ENCODE measurements at regions not wholly inside any gene's neighbourhood (a gene's known extent, or its start where the extent isn't known, plus 50 kb on each side); places are given as distances from the start of the nearest gene placed in this dataset.

GRCh38 chr13:97124915-97125809 lies 97.0 kb upstream of the MBNL2 start:
- Histone ChIP-seq H3K18ac (ENCODE audit: extremely low read depth, low read length) (no peak overlapping the region), H2BK15ac (ENCODE audit: low read length) (no peak overlapping the region), H2BK120ac (replicated peaks; ENCODE audit: low read depth, low read length) (no peak overlapping the region), H3K4me2 (ENCODE audit: insufficient read depth in 1 of 2, low read depth in 2 of 2, low read length in 2 of 2) (no peak overlapping the region; a peak in 1 of 4 replicates), H3K23me2 (ENCODE audit: low read depth, low read length) (no peaks in the 10 kb centered on the region), H4K20me1 (replicated peaks in 1 of 2; ENCODE audit: control insufficient read depth in 1 of 2, insufficient read depth in 2 of 2, low read length in 2 of 2) (no peaks in the 10 kb centered on the region), H3K79me1 (ENCODE audit: low read depth, low read length) (no peaks in the 10 kb centered on the region), H3K9ac (replicated peaks in 1 of 4; ENCODE audit: extremely low read depth in 1 of 4, low read depth in 3 of 4, low read length in 3 of 4) (no peak overlapping the region), H2BK12ac (ENCODE audit: low read depth, low read length) (no peak overlapping the region), H3K79me2 (ENCODE audit: control insufficient read depth in 1 of 2, insufficient read depth in 2 of 2, low read length in 2 of 2) (no peaks in the 10 kb centered on the region), H3K9me3 (ENCODE audit: insufficient read depth in 2 of 2, low read depth in 1 of 2, low read length in 1 of 2) (no peaks in the 10 kb centered on the region), H3K23ac (ENCODE audit: insufficient read length) (no peak overlapping the region), H3K27me3 (replicated peaks in 1 of 4; ENCODE audit: control insufficient read depth in 3 of 4, extremely low read depth in 1 of 4, insufficient read depth in 3 of 4, low read length in 3 of 4) (no peaks in the 10 kb centered on the region; a peak in 1 of 7 replicates), H3K56ac (replicated peaks; ENCODE audit: insufficient read length, low read depth, low read length) (no peak overlapping the region), H4K5ac (ENCODE audit: insufficient read length, low read depth, low read length) (no peak overlapping the region), H3K27ac (ENCODE audit: low read depth, low read length) (no peak overlapping the region), H2AFZ (ENCODE audit: low read length) (no peak overlapping the region), H3K4me3 (ENCODE audit: extremely low read depth in 1 of 4, insufficient read depth in 2 of 4, low read depth in 3 of 4, low read length in 4 of 4) (no peak overlapping the region), H3K4ac (replicated peaks; ENCODE audit: insufficient read length, low read depth, low read length) (no peak overlapping the region), H3K4me1 (replicated peaks in 1 of 4; ENCODE audit: control insufficient read depth in 3 of 4, insufficient read depth in 4 of 4, low read length in 3 of 4) (peaks cover 0 to 11% (median 3%) of the 10 kb centered on the region in 4 experiments; a peak in 3 of 7 replicates), H2BK20ac (ENCODE audit: low read length) (no peak overlapping the region), H2AK5ac (ENCODE audit: low read depth, low read length) (no peak overlapping the region), H4K8ac (ENCODE audit: extremely low read depth, insufficient read depth, low read length) (no peak overlapping the region), H4K91ac (replicated peaks; ENCODE audit: insufficient read length, low read length) (no peak overlapping the region), H3K14ac (ENCODE audit: insufficient read length) (no peak overlapping the region), H3K36me3 (ENCODE audit: control insufficient read depth in 2 of 4, insufficient read depth in 4 of 4, low read length in 3 of 4) (no peaks in the 10 kb centered on the region), H2BK5ac (ENCODE audit: low read depth, low read length) (no peak overlapping the region)
- TF ChIP-seq CBX8 (IDR thresholded peaks at IDR 0.05; ENCODE audit: borderline replicate concordance, low read depth, low read length), result no peak
- TF ChIP-seq POU5F1 (IDR thresholded peaks at IDR 0.05; ENCODE audit: low read depth, low read length), result no peak
- no peak for TF ChIP-seq SUZ12 (IDR thresholded peaks at IDR 0.05; ENCODE audit: low read length)
- FAIRE-seq (no peak), DNase-seq (ENCODE audit: low read depth in 1 of 2, low spot score in 2 of 2) (no peak)
- POLR2A ChIA-PET (ENCODE audit: partially characterized antibody), result no interaction called here
- WGBS, 2 experiments (ENCODE audit: extremely low coverage in 1 of 2, insufficient coverage in 1 of 2, insufficient read length in 1 of 2, insufficient replicate concordance in 2 of 2, low coverage in 1 of 2, low lambda C conversion rate in 2 of 2, missing lambda C conversion rate in 1 of 2), result 80% methylated on average over 9 of the region's 9 CpGs; no CpG with 5 or more reads in 1 of the 2 experiments
- CTCF ChIA-PET (ENCODE audit: partially characterized antibody), result interaction anchor here (0.6 to 9.3 kb wide), 11 partner anchors 9 to 772 kb away, joined by 3 to 90 read pairs (median 3); no protein-coding TSS in a partner anchor
